OCI-LY7 (cell line): ENCODE measurements at regions not wholly inside any gene's neighbourhood (a gene's known extent, or its start where the extent isn't known, plus 50 kb on each side); places are given as distances from the start of the nearest gene placed in this dataset.

Source experiments
- BruUV-seq: library from RNA; stranded (reverse); fragments of 400-500 nt; replicated peaks from 2 replicates; lab custom pipeline; 2021; lab: Mats Ljungman, UMichigan
- CTCF ChIA-PET: fragments of 300-600 bp; sonication (Branson Sonifier 250); formaldehyde crosslinking; loops from one replicate; lab custom pipeline; 2022; ENCODE audit warnings: antibody characterized with exemption; ENCODE audit not compliant: unreplicated experiment; lab: Charles Lee
- POLR2A ChIA-PET: fragments of 300-600 bp; sonication (Branson Sonifier 250); formaldehyde crosslinking; loops from one replicate; lab custom pipeline; 2022; ENCODE audit warnings: antibody characterized with exemption; lab: Charles Lee
- DNase-seq: peaks from one replicate; pipeline ENCODE4 v3.0.0-alpha.2; 2015; ENCODE audit warnings: low spot score
- H2AFZ ChIP-seq: fragments of 200-600 bp; sonication (generic), shearing (Covaris generic); 2 replicates; pipeline ENCODE4 v1.6.1; 2014; ENCODE audit warnings: mild to moderate bottlenecking, antibody characterized with exemption, low read length, moderate library complexity
- H3K27ac ChIP-seq: fragments of 200-600 bp; sonication (generic); 2 replicates; pipeline ENCODE4 v1.5.1; 2014; ENCODE audit warnings: mixed run types, low read depth, mild to moderate bottlenecking, moderate library complexity, low read length, inconsistent platforms; ENCODE audit not compliant: poor library complexity, severe bottlenecking
- H3K36me3 ChIP-seq: fragments of 200-600 bp; sonication (generic); 2 replicates; pipeline ENCODE4 v1.6.1; 2014; ENCODE audit warnings: mild to moderate bottlenecking, antibody characterized with exemption, low read length, moderate library complexity, mixed read lengths; ENCODE audit not compliant: insufficient read depth
- H3K4me1 ChIP-seq: fragments of 200-600 bp; sonication (generic); 2 replicates; pipeline ENCODE4 v1.5.1; 2014; ENCODE audit warnings: mild to moderate bottlenecking, low read length; ENCODE audit not compliant: insufficient read depth, poor library complexity, severe bottlenecking
- H3K4me2 ChIP-seq: fragments of 200-600 bp; sonication (generic); 2 replicates; pipeline ENCODE4 v1.6.1; 2014; ENCODE audit warnings: mild to moderate bottlenecking, low read length
- H3K4me3 ChIP-seq: fragments of 200-600 bp; sonication (generic); 2 replicates; pipeline ENCODE4 v1.5.1; 2014; ENCODE audit warnings: mild to moderate bottlenecking, low read depth, low read length; ENCODE audit not compliant: poor library complexity, severe bottlenecking
- H3K79me2 ChIP-seq: fragments of 200-600 bp; sonication (generic); 2 replicates; pipeline ENCODE4 v1.6.1; 2016; ENCODE audit warnings: low read depth, mild to moderate bottlenecking, low read length, moderate library complexity, mixed read lengths; ENCODE audit not compliant: insufficient read depth
- H3K9me2 ChIP-seq: fragments of 200-600 bp; sonication (generic); 2 replicates; pipeline ENCODE4 v1.6.1; 2016; ENCODE audit warnings: mild to moderate bottlenecking, low read length, mixed read lengths; ENCODE audit not compliant: insufficient read depth
- H3K9me3 ChIP-seq: fragments of 200-600 bp; sonication (generic); 2 replicates; pipeline ENCODE4 v1.6.1; 2014; ENCODE audit warnings: mild to moderate bottlenecking, mixed run types, low read length, mixed read lengths
- H4K20me1 ChIP-seq: fragments of 200-600 bp; sonication (generic); 2 replicates; pipeline ENCODE4 v1.6.1; 2014; ENCODE audit warnings: mild to moderate bottlenecking, antibody characterized with exemption, low read length, moderate library complexity, mixed read lengths; ENCODE audit not compliant: insufficient read depth
- EZH2phosphoT487 ChIP-seq: fragments of 200-600 bp; sonication (generic); IDR thresholded peaks from 2 replicates; pipeline ENCODE4 v1.6.1; 2018; ENCODE audit warnings: low read depth, borderline replicate concordance, mild to moderate bottlenecking, mixed run types, antibody characterized with exemption, low read length, moderate library complexity, mixed read lengths
- intact Hi-C: fragments of 100-400 bp; cut with micrococcal nuclease; formaldehyde crosslinking; loops from one replicate; pipeline ENCODE4 v1.10.0; 2022; ENCODE audit not compliant: unreplicated experiment
- TF ChIP-seq, protein P1 (sequence below): fragments of 200-600 bp; sonication (generic); conservative IDR thresholded peaks from 2 replicates; pipeline ENCODE4 v1.5.1; 2014; ENCODE audit warnings: mild to moderate bottlenecking, antibody characterized with exemption, low read length, moderate library complexity, mixed read lengths

GRCh38 chr2:144668493-144669110, 148.7 kb upstream of the ZEB2 start:
- CTCF ChIA-PET, result no interaction called here
- H4K20me1 ChIP-seq, result no peaks in the 10 kb centered on the region
- H3K4me3 ChIP-seq, result peak overlapping the region; percentile 47
- no peaks in the 10 kb centered on the region for H3K9me2 ChIP-seq
- no peaks in the 10 kb centered on the region; the same call in 1 of the 2 replicates for H3K9me3 ChIP-seq
- BruUV-seq, result no TSS peak
- no peaks in the 10 kb centered on the region for H3K36me3 ChIP-seq
- TF ChIP-seq, protein P1, sequence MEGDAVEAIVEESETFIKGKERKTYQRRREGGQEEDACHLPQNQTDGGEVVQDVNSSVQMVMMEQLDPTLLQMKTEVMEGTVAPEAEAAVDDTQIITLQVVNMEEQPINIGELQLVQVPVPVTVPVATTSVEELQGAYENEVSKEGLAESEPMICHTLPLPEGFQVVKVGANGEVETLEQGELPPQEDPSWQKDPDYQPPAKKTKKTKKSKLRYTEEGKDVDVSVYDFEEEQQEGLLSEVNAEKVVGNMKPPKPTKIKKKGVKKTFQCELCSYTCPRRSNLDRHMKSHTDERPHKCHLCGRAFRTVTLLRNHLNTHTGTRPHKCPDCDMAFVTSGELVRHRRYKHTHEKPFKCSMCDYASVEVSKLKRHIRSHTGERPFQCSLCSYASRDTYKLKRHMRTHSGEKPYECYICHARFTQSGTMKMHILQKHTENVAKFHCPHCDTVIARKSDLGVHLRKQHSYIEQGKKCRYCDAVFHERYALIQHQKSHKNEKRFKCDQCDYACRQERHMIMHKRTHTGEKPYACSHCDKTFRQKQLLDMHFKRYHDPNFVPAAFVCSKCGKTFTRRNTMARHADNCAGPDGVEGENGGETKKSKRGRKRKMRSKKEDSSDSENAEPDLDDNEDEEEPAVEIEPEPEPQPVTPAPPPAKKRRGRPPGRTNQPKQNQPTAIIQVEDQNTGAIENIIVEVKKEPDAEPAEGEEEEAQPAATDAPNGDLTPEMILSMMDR, result no peak
- TF ChIP-seq EZH2phosphoT487, result no peak
- intact Hi-C loops, result no loop called here
- POLR2A ChIA-PET, result interaction anchor here (0.5 to 7.4 kb wide), 22 partner anchors 9 to 741 kb away, joined by 3 to 80 read pairs (median 4); no protein-coding TSS in a partner anchor
- peak overlapping the region; percentile 62 for H2AFZ ChIP-seq
- DNase-seq, result no peak
- peak overlapping the region; percentile 72 for H3K27ac ChIP-seq
- peaks cover 68% of the 10 kb centered on the region for H3K4me1 ChIP-seq
- no peaks in the 10 kb centered on the region for H3K79me2 ChIP-seq
- peak overlapping the region; percentile 66 for H3K4me2 ChIP-seq

- POLR2A ChIA-PET, result interaction anchor here (0.6 to 7.4 kb wide), 4 partner anchors 7 to 532 kb away, joined by 3 to 80 read pairs (median 23); no protein-coding TSS in a partner anchor
- Histone ChIP-seq H3K27ac (no peak overlapping the region), H3K4me2 (peak overlapping the region; percentile 2; the same call in 1 of the 2 replicates), H3K4me3 (no peak overlapping the region), H3K9me3 (no peaks in the 10 kb centered on the region), H3K9me2 (no peaks in the 10 kb centered on the region), H4K20me1 (no peaks in the 10 kb centered on the region), H3K4me1 (peaks cover 59% of the 10 kb centered on the region), H3K36me3 (no peaks in the 10 kb centered on the region), H3K79me2 (no peaks in the 10 kb centered on the region), H2AFZ (peak overlapping the region; percentile 67)
- TF ChIP-seq, protein P1, result no peak
- TF ChIP-seq EZH2phosphoT487, result no peak
- BruUV-seq, result no TSS peak
- CTCF ChIA-PET, result no interaction called here
- intact Hi-C loops, result no loop called here
- DNase-seq, result no peak
Measured at GRCh38 chr2:144666032-144666431, 146.1 kb upstream of the ZEB2 start.

GRCh38 chr2:144663207-144663606, 143.3 kb upstream of the ZEB2 start:
- no peaks in the 10 kb centered on the region for H3K9me2 ChIP-seq
- H3K9me3 ChIP-seq, result no peaks in the 10 kb centered on the region
- no peaks in the 10 kb centered on the region for H3K79me2 ChIP-seq
- H4K20me1 ChIP-seq, result no peaks in the 10 kb centered on the region
- POLR2A ChIA-PET, result interaction anchor here (1.4 kb wide), 1 partner anchor 15 kb away, joined by 3 read pairs; no protein-coding TSS in a partner anchor
- H3K4me2 ChIP-seq, result no peak overlapping the region
- intact Hi-C loops, result no loop called here
- no peak overlapping the region for H3K27ac ChIP-seq
- peaks cover 34% of the 10 kb centered on the region for H3K4me1 ChIP-seq
- no peaks in the 10 kb centered on the region for H3K36me3 ChIP-seq
- H2AFZ ChIP-seq, result no peak overlapping the region
- CTCF ChIA-PET, result no interaction called here
- H3K4me3 ChIP-seq, result no peak overlapping the region
- DNase-seq, result no peak
- no peak for TF ChIP-seq EZH2phosphoT487
- TF ChIP-seq, protein P1, result no peak
- no TSS peak for BruUV-seq
